Esophagus squamous epithelium (tissue), 4 donors: ENCODE measurements at regions not wholly inside any gene's neighbourhood (a gene's known extent, or its start where the extent isn't known, plus 50 kb on each side); places are given as distances from the start of the nearest gene placed in this dataset.

ENCODE experiments used
- POLR2A ChIP-seq, 4 donors: fragments of 450-650 bp; IDR thresholded peaks; one replicate each; pipeline ENCODE4 v1.6.1; 2017; ENCODE audit warnings: antibody characterized with exemption in 4 of 4, mild to moderate bottlenecking in 4 of 4, moderate library complexity in 3 of 4
- TF ChIP-seq, protein P1 (sequence below), 6 experiments: fragments of 450-650 bp in 4 of 6; fragments of 200-600 bp in 2 of 6; sonication (generic) in 2 of 6; IDR thresholded peaks; one replicate each; pipeline ENCODE4 v1.5.1; 2016 to 2019; ENCODE audit warnings: antibody characterized with exemption in 6 of 6, mild to moderate bottlenecking in 4 of 6, moderate library complexity in 4 of 6

DNA sequence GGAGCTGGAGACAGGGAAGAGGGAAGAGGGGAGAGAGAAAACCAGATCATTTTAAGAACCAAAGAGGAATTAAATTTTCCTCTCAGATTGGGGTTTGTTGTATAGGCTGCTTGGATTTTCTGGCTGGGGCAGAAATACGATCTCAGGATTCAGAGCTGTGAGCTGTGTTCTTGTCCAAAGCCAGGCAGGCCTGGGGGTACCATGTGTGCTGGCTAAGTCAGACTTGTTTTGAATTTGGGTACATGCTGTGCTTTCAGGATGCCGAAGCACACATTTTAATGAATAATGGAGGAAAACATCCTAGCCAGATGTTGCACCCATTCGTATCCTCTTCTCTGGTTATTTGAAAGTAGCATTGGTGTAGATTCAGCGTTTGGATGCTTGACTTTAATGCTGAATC is 170.3 kb upstream of the PODXL start:
- TF ChIP-seq, protein P1, sequence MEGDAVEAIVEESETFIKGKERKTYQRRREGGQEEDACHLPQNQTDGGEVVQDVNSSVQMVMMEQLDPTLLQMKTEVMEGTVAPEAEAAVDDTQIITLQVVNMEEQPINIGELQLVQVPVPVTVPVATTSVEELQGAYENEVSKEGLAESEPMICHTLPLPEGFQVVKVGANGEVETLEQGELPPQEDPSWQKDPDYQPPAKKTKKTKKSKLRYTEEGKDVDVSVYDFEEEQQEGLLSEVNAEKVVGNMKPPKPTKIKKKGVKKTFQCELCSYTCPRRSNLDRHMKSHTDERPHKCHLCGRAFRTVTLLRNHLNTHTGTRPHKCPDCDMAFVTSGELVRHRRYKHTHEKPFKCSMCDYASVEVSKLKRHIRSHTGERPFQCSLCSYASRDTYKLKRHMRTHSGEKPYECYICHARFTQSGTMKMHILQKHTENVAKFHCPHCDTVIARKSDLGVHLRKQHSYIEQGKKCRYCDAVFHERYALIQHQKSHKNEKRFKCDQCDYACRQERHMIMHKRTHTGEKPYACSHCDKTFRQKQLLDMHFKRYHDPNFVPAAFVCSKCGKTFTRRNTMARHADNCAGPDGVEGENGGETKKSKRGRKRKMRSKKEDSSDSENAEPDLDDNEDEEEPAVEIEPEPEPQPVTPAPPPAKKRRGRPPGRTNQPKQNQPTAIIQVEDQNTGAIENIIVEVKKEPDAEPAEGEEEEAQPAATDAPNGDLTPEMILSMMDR (IDR thresholded peaks at IDR 0.05), result no peak
- TF ChIP-seq POLR2A (IDR thresholded peaks at IDR 0.05), result no peak
